GM19324 (cell line): ENCODE measurements at regions not wholly inside any gene's neighbourhood (a gene's known extent, or its start where the extent isn't known, plus 50 kb on each side); places are given as distances from the start of the nearest gene placed in this dataset.

Experiments used
- ATAC-seq: cut with Tn5 transposase; IDR thresholded peaks from one replicate; pipeline ENCODE4 v1.9.1; 2021; ENCODE audit warnings: mild to moderate bottlenecking, moderate library complexity; ENCODE audit not compliant: unreplicated experiment, low FRiP score

GRCh38 chr4:151600432-151600831 is 160.4 kb downstream of the GATB start:
- ATAC-seq, result no peak

DNA sequence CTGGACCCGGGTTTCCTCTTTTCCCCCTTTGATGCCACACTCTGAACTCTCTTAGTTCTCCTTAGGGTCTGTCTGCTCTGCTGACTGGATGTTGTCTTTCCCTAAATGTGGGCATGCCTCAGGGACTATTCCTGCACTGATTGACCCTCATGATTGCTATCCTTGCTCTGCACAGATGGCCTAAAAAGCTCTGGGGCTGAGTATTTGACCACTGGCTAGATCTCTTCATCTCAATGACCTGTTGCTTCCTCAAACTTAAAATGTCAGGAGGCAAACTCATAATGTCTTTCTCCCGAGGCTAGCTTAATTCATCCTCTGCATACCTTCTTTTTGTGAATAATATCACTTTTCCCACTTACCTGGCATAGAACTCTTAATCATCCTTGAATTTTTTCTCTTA is 157.4 kb downstream of the GATB start:
- ATAC-seq, result no peak

DNA sequence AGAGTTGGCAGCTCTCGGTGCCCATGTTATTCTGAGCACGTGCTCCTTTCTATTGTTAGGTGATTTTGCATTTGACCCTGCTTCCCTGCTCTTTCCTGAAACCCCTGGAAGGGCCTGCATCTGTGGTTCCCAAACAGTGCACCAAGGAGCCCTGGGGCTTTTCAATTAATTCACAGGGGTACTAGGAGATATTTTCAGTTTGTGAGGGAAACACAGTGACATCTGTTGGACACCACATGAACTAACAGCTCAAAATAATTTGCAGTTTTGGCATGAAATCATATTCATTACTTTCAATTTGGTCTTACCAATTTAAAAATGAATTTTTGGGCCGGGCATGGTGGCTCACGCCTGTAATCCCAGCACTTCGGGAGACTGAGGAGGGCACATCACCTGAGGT is 156.6 kb downstream of the GATB start:
- ATAC-seq, result no peak

DNA sequence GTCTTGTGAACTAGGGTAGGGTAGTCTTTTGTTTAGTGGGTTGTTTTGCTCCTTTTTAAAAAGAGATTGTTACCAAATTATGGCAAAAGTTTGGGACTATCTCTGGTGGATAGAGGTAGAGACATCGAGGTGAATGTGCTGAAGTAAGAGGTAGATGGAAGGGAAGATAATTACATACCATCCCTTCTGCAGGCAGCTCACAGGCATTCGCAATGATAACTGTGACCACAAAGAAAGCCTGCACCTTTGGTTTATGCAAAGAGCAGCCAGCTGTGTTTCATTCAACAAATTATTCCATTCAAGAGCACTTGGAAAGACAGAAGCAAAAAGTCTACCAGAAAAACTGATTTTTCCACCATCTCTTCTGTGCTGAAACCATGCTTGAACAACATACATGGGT is 155.6 kb downstream of the GATB start:
- no peak for ATAC-seq

DNA sequence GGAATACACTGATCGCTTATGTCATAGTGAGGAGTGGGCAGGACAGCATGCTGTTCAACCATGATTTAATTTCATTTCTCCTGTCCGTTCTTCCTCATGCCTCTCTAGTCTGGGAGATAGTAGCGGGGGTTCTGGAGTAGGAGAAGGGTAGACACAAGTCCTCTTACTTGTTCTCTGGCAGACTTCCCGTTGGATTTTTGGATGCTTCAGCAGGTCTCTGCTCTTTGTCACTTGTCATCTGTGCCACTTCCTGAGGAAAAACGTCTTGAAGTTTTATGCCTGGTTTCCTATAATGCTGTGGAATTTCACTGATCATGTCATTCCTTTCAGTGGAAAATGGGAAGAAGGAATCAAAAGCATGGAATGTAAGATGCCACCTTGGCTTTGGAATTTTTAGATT is 154.7 kb downstream of the GATB start:
- ATAC-seq, result no peak

GRCh38 chr4:151610229-151610628 is 150.6 kb downstream of the GATB start:
- no peak for ATAC-seq

DNA sequence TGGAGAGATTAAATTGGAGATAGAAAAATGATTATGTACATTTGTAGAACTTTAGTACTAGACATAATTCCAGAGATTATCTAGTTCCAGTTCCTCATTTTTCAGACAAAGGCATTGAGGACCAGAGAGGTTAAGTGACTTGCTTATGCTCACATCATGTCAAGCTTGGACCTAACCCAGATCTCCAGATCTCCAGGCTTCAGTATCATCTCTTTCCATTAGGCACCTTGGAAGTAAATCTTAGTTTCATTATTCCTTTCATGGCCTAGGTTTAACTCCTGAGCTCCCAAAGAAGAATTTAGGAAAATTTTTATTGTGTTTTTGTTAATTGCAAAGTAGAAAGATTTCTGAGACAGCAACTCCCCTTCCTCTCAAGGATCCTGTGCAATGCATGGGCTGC is 148.8 kb downstream of the GATB start:
- no peak for ATAC-seq

GRCh38 chr4:151613290-151613689 is 147.5 kb downstream of the GATB start:
- ATAC-seq, result no peak

DNA sequence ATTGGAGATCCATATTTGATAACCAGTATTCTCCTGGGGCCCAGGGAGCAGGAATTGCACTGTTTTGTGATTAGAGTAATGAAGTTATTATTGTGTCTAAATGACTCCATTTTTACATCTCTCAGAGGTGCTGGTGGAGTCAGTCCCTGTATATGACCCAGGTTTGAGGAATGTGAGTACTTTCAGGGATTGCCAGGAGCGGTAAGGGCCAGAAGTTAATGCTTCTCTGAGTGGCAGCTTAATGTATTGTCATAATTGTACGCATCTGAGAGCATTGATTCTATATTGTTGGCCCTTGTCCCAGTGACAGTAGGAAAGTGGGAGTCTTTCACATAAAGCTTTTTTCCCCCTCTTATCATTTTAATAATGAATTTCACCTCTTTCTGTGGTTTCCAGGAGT is 146.2 kb downstream of the GATB start:
- ATAC-seq, result no peak

- ATAC-seq, result no peak
These were observed 141.9 kb downstream of the GATB start for GRCh38 chr4:151618858-151619257.

DNA sequence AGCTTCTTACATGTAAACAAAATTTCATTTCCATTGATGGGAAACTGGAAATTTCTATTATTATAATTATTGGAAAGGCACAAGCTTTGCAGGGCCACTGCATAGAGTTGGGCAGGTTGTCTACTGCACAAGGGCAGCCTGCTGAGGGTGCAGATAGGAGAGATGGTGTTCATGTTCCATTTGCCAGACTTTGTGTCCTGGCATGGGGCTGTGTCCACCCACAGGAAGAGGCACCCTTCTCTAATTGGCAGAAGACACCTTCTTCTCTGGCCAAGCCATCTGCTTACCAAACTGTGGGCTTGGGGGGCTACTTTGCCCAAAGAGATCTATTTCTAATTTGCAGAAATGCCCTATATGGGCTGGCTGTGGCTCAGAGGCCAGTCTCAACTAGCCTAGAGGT is 140.7 kb downstream of the GATB start:
- no peak for ATAC-seq
